ENCODE measurements at regions not wholly inside any gene's neighbourhood (a gene's known extent, or its start where the extent isn't known, plus 50 kb on each side); places are given as distances from the start of the nearest gene placed in this dataset.

DNA sequence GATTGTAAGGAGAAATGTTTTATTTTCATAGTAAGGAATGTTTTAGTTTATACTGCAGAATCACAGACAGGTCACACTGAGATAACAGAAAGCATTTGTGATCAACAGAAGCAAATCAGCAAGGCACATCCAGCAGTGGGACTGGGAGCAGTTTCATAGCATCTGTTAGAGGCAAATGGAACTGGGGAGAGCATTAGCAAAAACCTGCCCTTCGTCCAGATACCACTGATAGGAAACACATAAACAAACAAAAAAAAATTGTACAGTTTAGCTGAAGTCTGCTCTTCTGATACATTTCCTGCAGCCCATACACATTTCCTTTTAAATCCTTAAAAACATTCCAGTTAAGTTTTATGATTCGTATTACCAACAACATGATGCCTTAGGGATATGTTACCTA is 374.3 kb downstream of the PCDH7 start:
- DNase-seq (ENCODE audit: low spot score) (no peak), FAIRE-seq (peak; percentile 37)

DNA sequence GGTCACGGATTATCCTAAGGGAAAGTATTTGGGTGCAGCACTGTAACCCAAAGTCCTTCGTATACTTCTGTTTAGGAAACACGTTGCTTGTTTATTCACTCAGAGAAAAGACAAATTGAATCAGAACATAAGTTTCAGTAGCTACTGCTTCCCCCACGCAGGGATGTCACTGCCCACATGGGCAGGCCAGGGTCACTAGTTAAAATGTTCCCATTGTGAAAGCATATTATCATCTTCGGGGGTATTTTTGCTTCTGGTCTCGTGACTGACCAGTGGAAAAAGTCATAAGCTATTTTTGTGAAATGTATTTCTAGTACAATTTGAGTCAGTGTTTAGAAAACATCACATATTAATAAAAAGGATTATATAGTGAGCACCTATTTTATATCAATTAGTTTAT is 377.8 kb downstream of the PCDH7 start:
- DNase-seq (ENCODE audit: low spot score) (no peak), FAIRE-seq (no peak)

DNA sequence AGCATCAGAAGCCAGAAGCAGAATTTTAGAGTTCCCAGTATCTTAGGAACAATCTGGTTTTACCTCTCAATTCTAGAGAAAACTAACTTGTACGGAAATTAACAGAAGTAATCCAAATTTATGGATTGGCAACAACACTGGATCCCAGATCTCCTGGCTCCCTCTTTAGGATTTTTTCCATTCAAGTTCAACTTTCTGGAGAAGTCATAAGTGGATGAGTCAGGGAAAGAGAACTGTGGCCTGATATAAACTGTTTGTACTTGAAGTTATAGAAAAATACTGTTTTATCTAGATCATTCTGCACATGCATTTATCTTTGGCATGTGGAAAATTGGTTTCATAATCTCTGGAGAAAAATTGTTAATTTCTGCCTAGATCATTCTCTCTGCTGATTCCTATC is 380.4 kb downstream of the PCDH7 start:
- no peak for FAIRE-seq
- no peak for DNase-seq (ENCODE audit: low spot score)

DNA sequence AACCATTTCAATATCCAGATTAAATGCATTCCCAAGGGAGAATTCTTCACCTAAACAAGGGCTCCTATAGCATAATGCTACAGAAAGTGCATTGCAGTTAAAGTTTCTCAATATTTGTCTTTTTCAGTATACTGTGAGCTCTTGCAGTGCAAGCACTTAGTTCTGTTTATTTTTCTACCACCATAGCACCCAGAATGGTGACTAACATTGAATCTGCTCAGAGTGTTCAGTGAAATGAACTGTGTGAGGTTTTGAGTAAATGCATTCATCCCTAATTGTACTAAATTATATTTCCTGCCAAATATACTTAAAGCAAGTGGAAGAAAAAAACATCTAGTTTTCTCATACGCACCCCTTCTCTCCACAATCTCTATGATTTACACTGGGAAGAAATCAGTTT is 383.9 kb downstream of the PCDH7 start:
- DNase-seq (ENCODE audit: low spot score) (no peak), FAIRE-seq (no peak)

DNA sequence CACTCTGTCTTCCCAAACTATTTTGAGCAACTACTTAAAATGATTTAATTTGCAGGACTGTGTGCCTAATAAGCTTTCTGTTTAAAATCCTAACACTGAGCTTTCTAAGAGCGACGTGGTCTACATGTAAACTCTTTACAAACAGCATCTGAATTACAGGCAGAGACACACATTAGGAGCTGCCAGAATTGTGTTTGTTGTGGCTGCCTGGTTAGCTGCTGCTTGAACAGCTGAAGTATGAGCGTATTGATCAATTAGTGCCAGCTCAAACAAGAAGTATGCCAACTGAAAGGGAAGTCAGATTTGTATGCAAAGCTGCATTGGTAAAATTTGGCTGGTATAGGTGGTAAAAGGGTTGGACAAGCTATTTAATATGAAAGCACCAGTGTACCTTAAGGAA is 384.4 kb downstream of the PCDH7 start:
- no peak for DNase-seq (ENCODE audit: low spot score)

DNA sequence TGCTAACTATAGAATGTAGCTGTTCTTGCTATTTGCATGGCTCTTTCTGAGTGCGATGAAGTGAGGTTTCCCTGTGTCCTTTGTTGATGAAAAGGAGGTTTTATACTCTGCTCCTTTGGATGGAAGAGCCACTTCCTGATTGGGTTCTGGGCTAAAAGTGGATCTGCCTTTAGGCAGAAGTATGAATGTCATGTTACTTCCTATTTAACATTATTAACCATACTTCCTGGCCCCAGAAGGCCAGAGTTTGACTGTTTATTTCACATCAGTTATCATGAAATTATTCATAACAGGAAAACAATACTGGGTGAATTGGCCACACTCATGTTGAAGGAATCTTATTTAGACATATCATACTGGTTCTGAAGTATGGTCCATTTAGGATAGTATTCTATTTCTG is 386.2 kb downstream of the PCDH7 start:
- DNase-seq (ENCODE audit: low spot score) (no peak), FAIRE-seq (no peak)

More for the DNA sequence above, 384.4 kb downstream of the PCDH7 start:
- peak; percentile 69 for FAIRE-seq

DNA sequence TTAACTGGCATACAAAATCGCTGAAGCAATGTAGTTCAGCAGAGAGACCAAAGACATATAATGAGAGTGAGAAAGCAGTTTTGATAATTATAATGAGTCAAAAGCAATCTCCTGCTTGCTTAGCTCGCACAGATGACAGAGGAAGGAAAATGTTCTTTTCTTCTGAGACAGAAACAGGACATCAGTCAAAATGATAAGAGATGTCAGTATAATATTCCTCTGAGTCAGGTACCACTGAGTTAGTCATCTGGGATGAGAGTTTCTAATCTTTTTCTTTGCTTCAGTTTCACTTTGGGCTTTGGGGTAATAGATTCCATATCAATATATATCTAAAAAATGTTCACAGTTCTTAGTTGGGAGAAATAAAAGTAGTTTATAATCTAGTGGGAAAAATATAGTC is 387.2 kb downstream of the PCDH7 start:
- DNase-seq (ENCODE audit: low spot score) (no peak), FAIRE-seq (no peak)

DNA sequence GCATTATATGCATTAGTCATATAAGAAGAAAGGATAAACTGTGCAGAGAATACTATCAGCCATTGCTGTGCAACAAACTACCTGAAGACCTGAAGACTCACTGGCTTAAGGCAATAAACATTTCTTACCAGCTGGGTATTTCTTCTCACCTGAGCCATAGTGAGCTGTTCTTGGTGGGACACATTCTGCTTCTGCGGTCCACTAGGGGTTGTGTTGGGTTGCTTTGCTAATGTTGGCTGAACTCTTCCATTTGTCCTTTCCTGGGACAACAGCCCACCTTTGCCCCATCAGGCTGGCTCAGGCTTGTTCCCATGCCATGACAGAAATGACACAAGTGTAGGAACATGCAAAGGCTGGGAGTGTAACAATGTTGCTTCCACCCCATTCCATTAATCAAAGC is 388.6 kb downstream of the PCDH7 start:
- DNase-seq (ENCODE audit: low spot score) = no peak
- FAIRE-seq = peak; percentile 40

DNA sequence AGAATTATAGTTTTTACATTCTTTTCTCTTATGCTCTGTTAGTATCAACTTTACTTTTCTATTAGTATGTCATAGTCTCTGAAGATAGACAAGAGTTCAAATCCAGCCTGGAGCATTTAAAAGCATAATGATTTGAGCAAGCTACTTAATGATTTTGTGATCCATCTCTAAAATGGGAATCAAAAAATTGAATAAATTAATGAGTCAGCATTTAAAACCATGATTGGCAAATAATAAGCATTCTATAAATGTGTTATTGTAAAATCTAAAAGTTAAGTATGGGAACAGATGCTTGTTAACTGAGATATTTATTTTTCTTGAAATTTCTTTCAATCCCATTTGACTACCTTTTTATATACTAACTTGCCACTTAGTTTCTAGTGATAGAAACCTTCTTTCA is 391.6 kb downstream of the PCDH7 start:
- no peak for FAIRE-seq
- no peak for DNase-seq (ENCODE audit: low spot score)

DNA sequence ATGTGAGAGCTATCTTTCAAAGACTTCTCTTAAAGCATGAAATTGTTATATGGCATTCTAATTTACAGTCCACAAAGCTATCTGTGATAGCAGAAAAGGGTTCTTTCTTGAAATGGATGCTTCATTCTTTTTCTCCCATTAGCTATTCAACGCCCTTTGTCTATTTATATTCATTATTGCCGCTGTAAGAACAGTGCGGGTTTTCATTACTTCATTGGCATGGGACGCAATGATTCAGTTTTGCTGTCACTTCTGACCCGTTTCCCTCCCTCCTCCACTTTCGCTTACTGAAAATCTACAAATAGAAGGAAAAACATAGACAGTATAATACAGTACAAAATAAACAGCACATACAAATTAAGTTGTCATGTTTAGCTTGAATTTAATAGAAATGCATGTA is 394.6 kb downstream of the PCDH7 start:
- FAIRE-seq (no peak), DNase-seq (ENCODE audit: low spot score) (no peak)

DNA sequence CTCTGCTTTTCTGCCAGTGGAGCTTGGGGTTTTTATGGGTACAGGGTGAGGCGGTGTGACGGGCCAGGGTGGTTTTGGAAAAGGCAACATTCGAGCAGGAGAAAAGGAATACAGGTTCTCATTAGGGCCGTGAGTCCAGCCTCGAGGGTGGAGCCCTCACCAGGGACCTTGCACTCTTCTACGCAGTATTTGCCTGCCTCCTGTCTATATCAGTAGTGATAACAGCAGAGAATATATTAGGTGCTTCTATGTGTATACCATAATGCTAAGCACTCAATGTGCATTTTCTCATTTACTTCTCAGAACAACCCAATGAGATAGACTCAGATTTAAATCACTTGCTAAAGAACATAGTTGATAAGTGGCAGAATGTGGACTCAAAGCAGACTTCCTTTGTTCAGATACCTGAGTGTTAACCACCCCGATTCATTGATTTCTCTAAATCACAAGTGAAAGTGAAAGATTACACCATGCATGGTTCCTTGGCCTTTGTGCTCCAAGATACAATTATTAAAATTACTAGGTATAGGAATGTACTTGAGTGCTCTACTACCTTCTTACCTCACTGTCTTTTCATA is 403.9 kb downstream of the PCDH7 start:
- FAIRE-seq (no peak), DNase-seq (ENCODE audit: low spot score) (no peak)

DNA sequence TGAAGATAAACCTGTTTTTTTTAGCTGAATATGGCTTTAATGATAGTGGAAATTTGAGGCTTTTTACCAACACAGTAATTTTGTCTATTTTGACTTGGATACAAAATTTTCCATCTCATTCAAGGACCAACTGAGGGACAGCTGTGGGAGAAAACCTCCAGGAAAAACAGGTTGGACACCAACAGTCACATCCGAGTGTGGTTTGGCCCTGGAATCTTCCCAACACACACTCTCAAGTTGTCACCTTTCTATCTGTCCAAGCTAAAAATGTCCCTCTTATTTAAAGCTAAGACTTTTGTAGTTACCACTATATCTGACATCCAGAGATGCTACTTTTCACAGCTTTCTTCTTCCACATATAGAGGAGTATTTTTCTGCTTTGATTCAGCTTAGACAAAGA is 404.9 kb downstream of the PCDH7 start:
- FAIRE-seq (no peak), DNase-seq (ENCODE audit: low spot score) (no peak)

DNA sequence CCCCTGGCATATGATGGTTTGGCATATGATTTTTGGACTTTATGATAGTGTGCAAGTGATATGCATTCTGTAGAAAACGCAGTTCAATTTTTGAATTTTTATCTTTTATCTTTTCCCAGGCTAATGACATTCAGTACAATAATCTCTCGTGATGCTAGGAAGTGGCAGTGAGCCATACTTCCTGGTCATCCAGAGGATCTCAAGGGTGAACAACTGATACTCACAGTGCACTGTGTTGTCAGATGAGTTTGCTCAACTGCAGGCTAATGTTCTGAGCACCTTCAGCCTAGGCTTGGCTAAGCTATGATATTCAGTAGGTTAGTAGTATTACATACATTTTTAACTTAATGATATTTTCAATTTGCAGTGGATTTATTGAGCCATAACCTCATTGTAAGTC is 405.3 kb downstream of the PCDH7 start:
- FAIRE-seq (peak; percentile 52), DNase-seq (ENCODE audit: low spot score) (no peak)

DNA sequence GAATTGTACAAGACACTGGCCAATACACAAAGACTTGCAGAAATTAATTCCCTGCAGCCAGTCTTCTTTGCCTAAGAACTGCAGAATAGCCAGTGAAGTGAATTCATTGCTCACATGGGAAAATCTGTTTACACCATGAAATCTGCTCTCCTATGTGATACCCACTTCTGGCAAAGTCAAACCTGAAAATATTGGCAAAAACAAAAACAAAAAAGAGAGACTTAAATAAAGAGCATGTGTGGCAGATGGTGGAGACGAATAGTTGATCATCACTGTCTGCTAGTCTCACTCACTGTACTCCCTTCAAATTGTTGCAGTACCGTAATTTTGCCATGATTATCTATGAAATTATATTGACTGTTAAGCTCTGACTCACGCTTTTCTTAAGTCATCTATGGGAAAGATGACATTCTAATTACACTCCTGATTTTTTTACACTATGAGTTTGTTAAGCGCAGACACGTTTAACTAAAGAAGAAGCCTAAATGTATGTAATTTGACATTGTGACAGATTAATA is 406.8 kb downstream of the PCDH7 start:
- FAIRE-seq (peak; percentile 42), DNase-seq (ENCODE audit: low spot score) (no peak)

DNA sequence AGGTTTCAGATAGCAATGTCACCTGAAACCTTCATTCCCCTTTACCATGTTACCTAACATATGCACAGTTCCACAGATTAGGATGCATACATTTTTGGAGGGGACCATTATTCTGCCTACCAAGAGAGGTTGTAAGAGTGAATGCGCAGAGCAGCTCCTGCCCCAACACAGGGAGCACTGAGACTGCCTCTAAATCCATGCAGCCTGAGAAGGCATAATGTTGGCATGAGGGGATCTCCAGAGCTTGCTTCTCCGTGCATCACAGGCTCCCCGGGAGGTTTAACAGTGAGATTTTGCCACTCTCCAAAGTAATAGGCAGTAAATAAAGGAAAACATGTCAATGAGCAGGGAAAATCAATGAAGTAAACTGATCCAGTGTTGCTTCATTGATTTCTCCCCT is 410.8 kb downstream of the PCDH7 start:
- no peak for DNase-seq (ENCODE audit: low spot score)
- FAIRE-seq = no peak

DNA sequence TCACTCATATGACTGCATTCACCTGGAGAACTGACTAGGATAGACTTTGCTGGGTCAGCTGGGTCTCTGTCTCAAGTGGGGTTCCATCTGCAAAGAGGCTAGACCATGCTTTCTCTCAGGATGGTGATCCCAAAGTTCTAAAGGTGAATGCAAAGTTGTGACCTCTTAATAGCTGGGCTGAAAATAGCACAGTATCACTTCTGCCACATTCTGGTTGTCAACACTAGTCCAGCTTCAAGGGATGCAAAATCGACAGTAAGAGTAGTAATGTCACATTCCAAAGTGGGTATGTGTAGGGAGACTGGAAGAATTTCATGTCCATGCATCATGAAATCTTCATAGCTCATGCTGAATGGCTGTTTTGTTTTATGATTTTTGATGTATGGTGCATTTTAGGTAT is 414.6 kb downstream of the PCDH7 start:
- no peak for FAIRE-seq

DNA sequence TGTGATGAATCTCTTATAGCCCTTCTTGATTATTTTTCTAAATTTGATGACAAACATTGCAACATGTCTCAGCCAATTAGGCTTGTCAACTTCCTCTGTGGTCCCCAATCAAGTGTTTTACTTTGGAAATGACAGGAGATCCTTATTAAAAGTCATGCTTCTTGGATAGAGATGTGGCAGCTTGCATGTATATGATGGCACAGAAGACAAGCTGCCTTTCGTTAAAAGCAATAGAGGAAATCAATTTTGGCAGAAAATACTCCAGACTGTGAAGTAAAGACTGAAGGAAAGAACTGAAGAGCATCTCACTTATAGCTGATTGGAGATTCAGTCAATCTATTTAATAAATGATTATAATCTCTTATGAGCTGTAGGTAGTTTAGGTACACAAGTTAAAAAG is 419.6 kb downstream of the PCDH7 start:
- DNase-seq (ENCODE audit: low spot score) = no peak
- FAIRE-seq = no peak

More for the DNA sequence above, 414.6 kb downstream of the PCDH7 start:
- no peak for DNase-seq (ENCODE audit: low spot score)

DNA sequence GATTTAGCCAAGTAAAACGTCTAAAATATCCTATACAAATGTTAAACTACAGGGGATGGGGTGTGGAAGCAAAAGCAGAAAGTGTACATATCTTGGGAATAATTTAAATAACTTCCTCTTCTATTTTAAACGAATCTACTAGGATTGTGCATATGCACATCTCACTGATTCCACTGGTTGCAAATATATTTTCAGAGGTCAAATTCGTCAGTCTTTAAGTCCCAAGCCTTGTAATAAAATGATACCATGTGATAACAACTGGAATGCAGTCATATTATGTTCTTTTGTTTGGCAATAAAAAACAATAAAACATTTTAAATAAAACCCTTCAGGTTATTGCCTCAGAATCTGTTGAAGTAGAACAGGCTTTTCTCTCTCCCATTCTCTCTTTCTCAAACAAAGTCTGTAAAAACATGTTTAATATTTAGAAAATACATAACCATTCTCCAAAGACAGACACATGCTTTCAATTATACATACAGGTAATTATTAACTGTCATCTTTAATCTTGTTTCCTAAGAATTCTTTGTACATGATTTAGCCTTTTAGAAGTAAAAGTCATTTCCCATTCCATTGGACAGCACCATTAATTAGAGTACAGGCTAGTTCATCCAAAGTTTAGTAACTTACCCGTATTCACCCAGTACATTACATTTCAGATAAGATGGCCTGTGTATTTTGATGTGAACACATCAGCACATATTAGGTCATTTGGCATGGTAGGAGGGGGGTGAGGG is 421.1 kb downstream of the PCDH7 start:
- DNase-seq (ENCODE audit: low spot score) (no peak), FAIRE-seq (no peak)

DNA sequence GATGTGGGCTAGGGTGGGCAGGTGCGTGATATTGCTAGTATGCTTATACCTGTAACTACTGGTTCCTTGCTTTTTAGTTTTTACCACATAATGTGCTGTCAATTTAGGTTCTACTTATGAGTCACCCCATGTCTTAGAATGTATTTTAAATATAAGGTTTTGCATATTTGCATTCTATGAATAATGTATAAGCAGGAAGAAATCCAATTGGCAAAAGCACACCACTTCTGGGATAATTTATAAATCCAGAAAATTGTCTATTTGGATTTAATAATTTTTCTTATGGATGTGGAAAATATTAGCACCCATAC is 421.6 kb downstream of the PCDH7 start:
- DNase-seq (ENCODE audit: low spot score) (no peak), FAIRE-seq (no peak)

DNA sequence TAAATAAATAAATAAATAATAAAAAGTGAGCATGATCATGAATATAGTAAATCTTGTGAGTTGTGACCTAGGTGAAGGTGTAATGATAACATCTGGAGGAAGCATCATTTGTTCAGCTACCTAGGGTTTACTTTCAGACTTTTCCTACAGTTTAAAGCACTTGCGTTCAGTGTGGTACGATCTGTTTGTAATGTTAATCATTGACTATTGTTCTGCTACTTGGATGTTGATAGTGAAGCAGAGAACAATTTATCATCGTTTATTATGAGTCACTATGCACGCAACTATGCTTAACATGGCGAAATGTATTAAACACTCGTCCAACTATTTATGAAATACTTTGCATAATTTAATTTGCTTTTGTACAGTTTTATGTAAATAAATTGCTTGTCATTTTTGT is 426.2 kb downstream of the PCDH7 start:
- FAIRE-seq (peak; percentile 61), DNase-seq (ENCODE audit: low spot score) (no peak)

DNA sequence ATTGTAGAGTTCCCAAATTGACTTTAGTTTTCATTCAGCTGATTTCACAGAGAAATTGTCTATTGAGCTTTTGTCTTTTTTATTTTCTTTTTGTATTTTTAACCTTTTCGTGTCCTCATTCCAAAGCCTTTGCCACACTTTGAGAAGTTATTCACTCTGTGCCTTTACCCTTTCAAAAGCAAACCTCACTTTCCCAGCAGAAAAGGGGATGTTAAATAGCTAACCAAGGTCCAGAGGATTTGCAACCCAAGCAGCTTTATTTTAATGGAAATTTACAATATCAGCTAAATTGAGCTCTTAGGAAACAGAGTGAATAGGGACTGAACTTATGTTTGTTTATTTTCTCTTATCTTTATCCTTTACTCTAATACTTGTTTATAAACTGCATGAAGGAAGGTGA is 428.8 kb downstream of the PCDH7 start:
- DNase-seq (ENCODE audit: low spot score) (no peak), FAIRE-seq (no peak)

DNA sequence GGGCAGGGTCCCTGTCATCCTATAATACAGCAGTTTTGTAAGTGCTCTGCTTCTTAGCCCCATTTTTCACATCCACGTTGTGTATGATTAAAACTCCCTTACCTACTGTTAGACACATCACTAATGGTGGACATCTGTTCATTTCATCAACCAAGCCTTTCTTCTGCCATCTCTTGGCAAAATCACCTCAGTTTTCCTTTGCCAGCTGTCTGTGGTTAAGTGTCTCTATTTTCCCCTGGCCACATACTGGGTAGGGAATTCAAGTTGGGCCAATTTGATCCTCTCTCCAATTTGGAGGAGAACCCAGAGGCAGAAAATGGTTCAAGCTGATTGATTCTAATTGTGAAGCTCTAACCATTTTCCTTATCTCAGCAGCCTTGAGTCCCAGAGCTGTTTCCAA is 436.1 kb downstream of the PCDH7 start:
- no peak for FAIRE-seq
- no peak for DNase-seq (ENCODE audit: low spot score)

DNA sequence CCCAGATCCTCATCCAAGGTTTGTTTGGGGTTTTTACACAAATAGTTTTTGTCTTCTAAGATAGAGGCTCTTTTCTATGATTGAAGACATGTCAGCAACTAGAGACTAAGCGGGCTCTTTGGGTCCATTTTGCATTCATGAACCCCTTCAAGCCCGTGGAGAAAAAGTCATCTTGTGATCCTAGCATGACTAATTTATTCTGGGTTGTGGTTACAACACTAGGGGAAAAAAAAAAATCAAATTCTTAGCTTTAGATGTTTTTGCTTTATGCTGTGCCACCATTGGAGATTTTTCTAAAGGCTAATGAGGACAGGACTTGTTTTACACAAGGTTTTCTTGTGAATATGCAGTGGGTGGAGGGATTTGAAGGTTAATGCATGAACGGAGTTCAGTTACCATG is 440.0 kb downstream of the PCDH7 start:
- FAIRE-seq = no peak
- DNase-seq (ENCODE audit: low spot score) = no peak

Measured in urothelium cell line (cell line).